Calu3 (cell line): ENCODE measurements at regions not wholly inside any gene's neighbourhood (a gene's known extent, or its start where the extent isn't known, plus 50 kb on each side); places are given as distances from the start of the nearest gene placed in this dataset.

Experiments
- BruUV-seq: library from RNA; stranded (reverse); fragments of 400-500 nt; replicated peaks from 2 replicates; lab custom pipeline; 2021; lab: Mats Ljungman, UMichigan
- CTCF ChIA-PET: fragments of 300-600 bp; sonication (Branson Sonifier 250); formaldehyde crosslinking; loops from one replicate; lab custom pipeline; 2022; ENCODE audit warnings: antibody characterized with exemption; lab: Charles Lee
- DNase-seq: peaks from one replicate; pipeline ENCODE4 v3.0.0; 2022
- H3K27ac Mint-ChIP-seq: one replicate; pipeline ENCODE4 v1.8.0; 2022; ENCODE audit warnings: mixed read lengths; ENCODE audit not compliant: unreplicated experiment
- H3K27me3 Mint-ChIP-seq: one replicate; pipeline ENCODE4 v1.8.0; 2022; ENCODE audit warnings: mixed read lengths; ENCODE audit not compliant: unreplicated experiment
- H3K36me3 Mint-ChIP-seq: one replicate; pipeline ENCODE4 v1.8.0; 2022; ENCODE audit warnings: mild to moderate bottlenecking, moderate library complexity, mixed read lengths; ENCODE audit not compliant: insufficient read depth, unreplicated experiment
- H3K4me1 Mint-ChIP-seq: one replicate; pipeline ENCODE4 v1.8.0; 2022; ENCODE audit warnings: mild to moderate bottlenecking, low read depth, mixed read lengths; ENCODE audit not compliant: unreplicated experiment
- H3K4me3 Mint-ChIP-seq: one replicate; pipeline ENCODE4 v1.8.0; 2022; ENCODE audit warnings: mild to moderate bottlenecking, low read depth, moderate library complexity, mixed read lengths; ENCODE audit not compliant: unreplicated experiment
- H3K9me3 Mint-ChIP-seq: one replicate; pipeline ENCODE4 v1.8.0; 2022; ENCODE audit warnings: low read depth, mixed read lengths; ENCODE audit not compliant: unreplicated experiment
- CTCF ChIP-seq: fragments of 200-600 bp; IDR thresholded peaks from one replicate; pipeline ENCODE4 v1.8.0; 2022; ENCODE audit warnings: antibody characterized with exemption; ENCODE audit not compliant: unreplicated experiment
- intact Hi-C: fragments of 100-400 bp; cut with micrococcal nuclease; formaldehyde crosslinking; loops from one replicate; pipeline ENCODE4 v1.10.0; 2022; ENCODE audit not compliant: unreplicated experiment

- Mint-ChIP-seq H3K4me1 (no peaks in the 10 kb centered on the region), H3K9me3 (no peaks in the 10 kb centered on the region), H3K4me3 (no peak overlapping the region), H3K27me3 (no peaks in the 10 kb centered on the region), H3K27ac (no peak overlapping the region), H3K36me3 (no peaks in the 10 kb centered on the region)
- intact Hi-C loops, result no loop called here
- TF ChIP-seq CTCF, result no peak
- no peak for DNase-seq
- no TSS peak for BruUV-seq
- CTCF ChIA-PET, result no interaction called here
These were observed 80.7 kb downstream of the TEX29 start for GRCh38 chr13:111401151-111401550.

GRCh38 chr13:111401755-111402154 lies 81.3 kb downstream of the TEX29 start:
- Mint-ChIP-seq H3K4me3 (no peak overlapping the region), H3K27ac (no peak overlapping the region), H3K4me1 (no peaks in the 10 kb centered on the region), H3K36me3 (no peaks in the 10 kb centered on the region), H3K27me3 (no peaks in the 10 kb centered on the region), H3K9me3 (no peaks in the 10 kb centered on the region)
- TF ChIP-seq CTCF, result no peak
- no TSS peak for BruUV-seq
- CTCF ChIA-PET, result no interaction called here
- DNase-seq, result no peak
- intact Hi-C loops, result no loop called here

GRCh38 chr13:111402441-111402840 lies 82.0 kb downstream of the TEX29 start:
- BruUV-seq, result no TSS peak
- TF ChIP-seq CTCF, result no peak
- H3K27me3 Mint-ChIP-seq, result no peaks in the 10 kb centered on the region

GRCh38 chr13:111403266-111403665 lies 82.8 kb downstream of the TEX29 start:
- BruUV-seq, result no TSS peak
- CTCF ChIA-PET, result no interaction called here
- intact Hi-C loops, result no loop called here
- H3K4me3 Mint-ChIP-seq, result no peak overlapping the region
- no peak for DNase-seq
- H3K9me3 Mint-ChIP-seq, result no peaks in the 10 kb centered on the region
- H3K36me3 Mint-ChIP-seq, result no peaks in the 10 kb centered on the region
- H3K27ac Mint-ChIP-seq, result no peak overlapping the region
- no peaks in the 10 kb centered on the region for H3K4me1 Mint-ChIP-seq
- no peak for TF ChIP-seq CTCF
- H3K27me3 Mint-ChIP-seq, result no peaks in the 10 kb centered on the region

More at GRCh38 chr13:111402441-111402840, 82.0 kb downstream of the TEX29 start:
- Mint-ChIP-seq H3K9me3 (no peaks in the 10 kb centered on the region), H3K4me1 (no peaks in the 10 kb centered on the region), H3K4me3 (no peak overlapping the region), H3K36me3 (no peaks in the 10 kb centered on the region), H3K27ac (no peak overlapping the region)
- CTCF ChIA-PET, result no interaction called here
- intact Hi-C loops, result no loop called here
- DNase-seq, result no peak
